GM18867 (cell line): ENCODE measurements at regions not wholly inside any gene's neighbourhood (a gene's known extent, or its start where the extent isn't known, plus 50 kb on each side); places are given as distances from the start of the nearest gene placed in this dataset.

Experiments
- ATAC-seq: cut with Tn5 transposase; IDR thresholded peaks from one replicate; pipeline ENCODE4 v1.9.1; 2021; ENCODE audit warnings: mild to moderate bottlenecking, moderate library complexity; ENCODE audit not compliant: unreplicated experiment

- ATAC-seq = no peak
Measured at GRCh38 chr11:133723056-133723455, 122.3 kb downstream of the SPATA19 start.

- ATAC-seq = no peak
Measured at GRCh38 chr11:133720951-133721350, 124.4 kb downstream of the SPATA19 start.

GRCh38 chr11:133719532-133720235, 125.6 kb downstream of the SPATA19 start:
- ATAC-seq = no peak

- no peak for ATAC-seq
Measured at GRCh38 chr11:133718831-133719230, 126.5 kb downstream of the SPATA19 start.

- no peak for ATAC-seq
Measured at GRCh38 chr11:133718238-133718637, 127.1 kb downstream of the SPATA19 start.

- ATAC-seq = no peak
Measured at GRCh38 chr11:133716602-133717001, 128.7 kb downstream of the SPATA19 start.

DNA sequence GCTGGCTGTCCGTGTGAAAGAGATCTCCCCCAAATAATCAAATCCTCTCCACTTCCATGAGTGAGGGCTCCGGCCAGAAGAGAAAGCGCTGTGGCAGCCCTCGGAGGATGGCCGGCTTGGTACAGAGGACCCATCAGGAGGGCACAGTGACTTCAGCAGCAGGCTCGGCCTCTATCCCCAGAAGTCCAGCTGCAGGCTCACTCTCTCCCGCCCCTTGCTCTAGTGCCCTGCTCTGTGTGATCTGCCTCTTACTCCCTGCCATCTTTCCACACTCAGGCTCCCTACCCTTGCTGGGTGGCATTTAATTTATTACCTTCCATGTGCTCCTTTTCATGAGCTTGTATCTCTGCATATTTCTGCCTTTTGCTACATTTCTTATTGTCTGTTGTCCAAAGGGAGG, 129.7 kb downstream of the SPATA19 start:
- no peak for ATAC-seq

- no peak for ATAC-seq
Measured at GRCh38 chr11:133714471-133715375, 130.6 kb downstream of the SPATA19 start.

- ATAC-seq = no peak
Measured at GRCh38 chr11:133713844-133714243, 131.5 kb downstream of the SPATA19 start.

GRCh38 chr11:133713406-133713805, 131.9 kb downstream of the SPATA19 start:
- no peak for ATAC-seq

GRCh38 chr11:133712051-133712560, 133.2 kb downstream of the SPATA19 start:
- ATAC-seq = no peak

GRCh38 chr11:133711545-133711944, 133.8 kb downstream of the SPATA19 start:
- ATAC-seq = no peak

GRCh38 chr11:133710681-133711240, 134.6 kb downstream of the SPATA19 start:
- no peak for ATAC-seq

- no peak for ATAC-seq
Measured at GRCh38 chr11:133710241-133710640, 135.1 kb downstream of the SPATA19 start.

- ATAC-seq = no peak
Measured at GRCh38 chr11:133708547-133709051, 136.7 kb downstream of the SPATA19 start.

- ATAC-seq = no peak
Measured at GRCh38 chr11:133706925-133707794, 138.2 kb downstream of the SPATA19 start.

- ATAC-seq = no peak
Measured at GRCh38 chr11:133705873-133706272, 139.4 kb downstream of the SPATA19 start.

DNA sequence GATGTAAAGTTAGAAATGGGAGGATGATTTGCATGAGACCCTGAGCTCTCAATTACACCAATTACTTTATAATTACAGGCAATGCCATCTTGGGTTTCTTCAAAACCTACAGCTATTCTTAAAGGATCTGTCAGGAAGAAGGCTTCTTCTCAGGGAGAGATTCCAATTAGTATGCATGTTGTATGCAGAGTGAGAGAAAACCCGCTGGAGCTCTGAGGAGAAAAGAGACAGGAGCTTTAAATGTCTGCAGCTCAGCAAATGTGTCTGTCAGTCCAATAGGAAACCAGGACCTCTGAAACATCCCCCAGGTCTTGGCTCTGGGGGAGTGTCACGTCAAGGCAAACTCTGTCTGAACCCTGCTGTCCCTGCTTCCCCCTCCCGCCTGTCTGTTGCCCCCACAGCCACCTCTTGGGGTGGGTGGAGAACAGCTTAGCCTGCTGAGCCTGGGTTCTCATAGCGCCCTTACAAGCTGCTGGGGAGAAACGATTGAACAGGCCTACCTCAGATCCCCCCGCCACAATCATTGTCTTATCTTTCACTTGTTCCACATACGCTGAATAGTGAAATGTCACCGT, 140.2 kb downstream of the SPATA19 start:
- no peak for ATAC-seq

DNA sequence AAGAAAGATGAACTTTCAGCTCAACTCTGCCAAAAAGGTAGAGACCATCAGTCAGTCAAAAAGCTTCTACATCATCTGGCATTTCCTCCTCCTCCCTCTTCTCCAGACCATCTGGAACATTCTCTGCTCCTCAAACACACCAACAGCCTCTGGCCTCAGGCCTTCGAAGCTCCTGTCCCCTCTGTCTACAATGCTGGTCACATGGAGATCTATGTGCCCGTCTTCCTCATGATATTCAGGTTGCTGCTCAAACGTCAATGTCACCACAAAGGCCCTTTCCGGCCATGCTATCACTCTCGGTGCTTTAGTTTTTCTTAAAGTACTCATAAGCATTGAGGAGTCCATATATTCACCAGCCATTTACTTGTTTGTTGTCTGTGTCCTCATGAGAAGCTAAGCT, 146.2 kb downstream of the SPATA19 start:
- no peak for ATAC-seq

GRCh38 chr11:133698654-133699053, 146.7 kb downstream of the SPATA19 start:
- ATAC-seq = no peak
